Hepatocyte (in vitro differentiated cells): ENCODE measurements at regions not wholly inside any gene's neighbourhood (a gene's known extent, or its start where the extent isn't known, plus 50 kb on each side); places are given as distances from the start of the nearest gene placed in this dataset.

Experiments
- DNase-seq: peaks from one replicate; pipeline ENCODE4 v3.0.0-alpha.2; 2016; ENCODE audit warnings: low spot score
- H2AFZ ChIP-seq: fragments of 200-600 bp; sonication (generic); 2 replicates; pipeline ENCODE4 v1.6.0; 2016; ENCODE audit warnings: antibody characterized with exemption, mild to moderate bottlenecking
- H3K27ac ChIP-seq: fragments of 200-600 bp; sonication (generic); 2 replicates; pipeline ENCODE4 v1.5.1; 2016; ENCODE audit warnings: mild to moderate bottlenecking
- H3K27me3 ChIP-seq: fragments of 200-600 bp; sonication (generic); 2 replicates; pipeline ENCODE4 v1.6.1; 2016
- H3K36me3 ChIP-seq: fragments of 200-600 bp; sonication (generic); replicated peaks from 2 replicates; pipeline ENCODE4 v1.5.1; 2016; ENCODE audit warnings: low read depth; ENCODE audit not compliant: insufficient read depth
- H3K4me1 ChIP-seq: fragments of 200-600 bp; sonication (generic); 2 replicates; pipeline ENCODE4 v1.5.1; 2016; ENCODE audit warnings: mild to moderate bottlenecking, moderate library complexity; ENCODE audit not compliant: insufficient read depth
- H3K4me2 ChIP-seq: fragments of 200-600 bp; sonication (generic); 2 replicates; pipeline ENCODE4 v1.6.0; 2016
- H3K4me3 ChIP-seq: fragments of 200-600 bp; sonication (generic); 2 replicates; pipeline ENCODE4 v1.5.1; 2016; ENCODE audit warnings: mild to moderate bottlenecking
- H3K79me2 ChIP-seq: fragments of 200-600 bp; sonication (generic); 2 replicates; pipeline ENCODE4 v1.6.0; 2017; ENCODE audit warnings: mild to moderate bottlenecking
- H3K9me2 ChIP-seq: fragments of 200-600 bp; sonication (generic); replicated peaks from 2 replicates; pipeline ENCODE4 v1.6.0; 2017; ENCODE audit warnings: mild to moderate bottlenecking; ENCODE audit not compliant: insufficient read depth
- H3K9me3 ChIP-seq: fragments of 200-600 bp; sonication (generic); 2 replicates; pipeline ENCODE4 v1.5.1; 2016; ENCODE audit warnings: low read depth, mild to moderate bottlenecking
- H4K20me1 ChIP-seq: fragments of 200-600 bp; sonication (generic); 2 replicates; pipeline ENCODE4 v1.6.0; 2016; ENCODE audit warnings: mild to moderate bottlenecking; ENCODE audit not compliant: insufficient read depth, poor library complexity, severe bottlenecking
- CTCF ChIP-seq: fragments of 200-600 bp; sonication (generic); IDR thresholded peaks from 2 replicates; pipeline ENCODE4 v1.5.1; 2016; ENCODE audit warnings: antibody characterized with exemption, mild to moderate bottlenecking; ENCODE audit not compliant: poor library complexity
- EZH2 ChIP-seq: fragments of 200-600 bp; sonication (generic); IDR thresholded peaks from 2 replicates; pipeline ENCODE4 v1.6.1; 2016; ENCODE audit warnings: antibody characterized with exemption, mild to moderate bottlenecking, borderline replicate concordance
- EZH2phosphoT487 ChIP-seq: fragments of 200-600 bp; sonication (generic); IDR thresholded peaks from one replicate; pipeline ENCODE4 v1.6.1; 2018; ENCODE audit warnings: antibody characterized with exemption, mild to moderate bottlenecking, low read depth, moderate library complexity; ENCODE audit not compliant: unreplicated experiment, severe bottlenecking
- WGBS: methylation state at CpG from one replicate; pipeline ENCODE4 v1.1.6; 2016; ENCODE audit warnings: low lambda C conversion rate; ENCODE audit errors: missing lambda C conversion rate; 5-methylcytosine and 5-hydroxymethylcytosine counted together

GRCh38 chr6:74834967-74835366 is 370.9 kb downstream of the COL12A1 start:
- H3K4me3 ChIP-seq, result no peak overlapping the region
- no peaks in the 10 kb centered on the region for H3K9me2 ChIP-seq
- H3K9me3 ChIP-seq, result no peaks in the 10 kb centered on the region

GRCh38 chr6:74826263-74826662 is 379.6 kb downstream of the COL12A1 start:
- no peak for DNase-seq
- no peak overlapping the region for H2AFZ ChIP-seq
- no peaks in the 10 kb centered on the region for H3K4me1 ChIP-seq
- no peak for TF ChIP-seq EZH2
- TF ChIP-seq EZH2phosphoT487, result no peak
- no peak for TF ChIP-seq CTCF
- H3K4me3 ChIP-seq, result no peak overlapping the region
- no peaks in the 10 kb centered on the region for H3K9me2 ChIP-seq
- peaks cover 3% of the 10 kb centered on the region for H3K9me3 ChIP-seq
- H3K79me2 ChIP-seq, result no peaks in the 10 kb centered on the region
- H4K20me1 ChIP-seq, result no peaks in the 10 kb centered on the region
- no peaks in the 10 kb centered on the region for H3K36me3 ChIP-seq
- WGBS, result 88% methylated on average over 6 of the region's 6 CpGs
- no peak overlapping the region for H3K4me2 ChIP-seq
- no peak overlapping the region for H3K27ac ChIP-seq
- H3K27me3 ChIP-seq, result no peaks in the 10 kb centered on the region

More at GRCh38 chr6:74834967-74835366, 370.9 kb downstream of the COL12A1 start:
- no peaks in the 10 kb centered on the region for H4K20me1 ChIP-seq
- H3K4me1 ChIP-seq, result no peaks in the 10 kb centered on the region
- TF ChIP-seq CTCF, result no peak
- WGBS, result 50% methylated on average over 1 of the region's 1 CpG
- H3K36me3 ChIP-seq, result no peaks in the 10 kb centered on the region
- no peaks in the 10 kb centered on the region for H3K27me3 ChIP-seq
- no peak overlapping the region for H2AFZ ChIP-seq
- H3K4me2 ChIP-seq, result no peak overlapping the region
- H3K27ac ChIP-seq, result no peak overlapping the region
- no peaks in the 10 kb centered on the region for H3K79me2 ChIP-seq
- DNase-seq, result no peak

- Histone ChIP-seq H3K36me3 (no peaks in the 10 kb centered on the region), H3K9me2 (no peaks in the 10 kb centered on the region), H3K4me2 (no peak overlapping the region), H2AFZ (no peak overlapping the region), H3K79me2 (no peaks in the 10 kb centered on the region), H4K20me1 (no peaks in the 10 kb centered on the region), H3K9me3 (no peaks in the 10 kb centered on the region), H3K4me3 (no peak overlapping the region), H3K27me3 (no peaks in the 10 kb centered on the region), H3K4me1 (no peaks in the 10 kb centered on the region), H3K27ac (no peak overlapping the region)
- TF ChIP-seq EZH2phosphoT487 (no peak), EZH2 (no peak), CTCF (no peak)
- 88% methylated on average over 4 of the region's 4 CpGs for WGBS
- no peak for DNase-seq
Observed at GRCh38 chr6:74814440-74814839, 391.4 kb downstream of the COL12A1 start.

GRCh38 chr6:74807674-74808073 is 398.2 kb downstream of the COL12A1 start:
- H2AFZ ChIP-seq, result no peak overlapping the region

More at GRCh38 chr6:74807674-74808073, 398.2 kb downstream of the COL12A1 start:
- Histone ChIP-seq H4K20me1 (no peaks in the 10 kb centered on the region), H3K9me3 (no peaks in the 10 kb centered on the region), H3K4me2 (no peak overlapping the region), H3K79me2 (no peaks in the 10 kb centered on the region), H3K4me3 (no peak overlapping the region), H3K4me1 (no peaks in the 10 kb centered on the region), H3K36me3 (no peaks in the 10 kb centered on the region), H3K9me2 (no peaks in the 10 kb centered on the region), H3K27ac (no peak overlapping the region), H3K27me3 (no peaks in the 10 kb centered on the region)
- WGBS, result 83% methylated on average over 2 of the region's 2 CpGs
- DNase-seq, result no peak
- TF ChIP-seq EZH2phosphoT487, result no peak
- no peak for TF ChIP-seq EZH2
- no peak for TF ChIP-seq CTCF
